Hepatocyte (in vitro differentiated cells): ENCODE measurements at regions not wholly inside any gene's neighbourhood (a gene's known extent, or its start where the extent isn't known, plus 50 kb on each side); places are given as distances from the start of the nearest gene placed in this dataset.

ENCODE experiments used
- CTCF ChIP-seq: fragments of 200-600 bp; sonication (generic); IDR thresholded peaks from 2 replicates; pipeline ENCODE4 v1.5.1; 2016; ENCODE audit warnings: antibody characterized with exemption, mild to moderate bottlenecking; ENCODE audit not compliant: poor library complexity
- EZH2 ChIP-seq: fragments of 200-600 bp; sonication (generic); IDR thresholded peaks from 2 replicates; pipeline ENCODE4 v1.6.1; 2016; ENCODE audit warnings: antibody characterized with exemption, mild to moderate bottlenecking, borderline replicate concordance

GRCh38 chr3:65148687-65149086 lies 460.9 kb upstream of the ADAMTS9 start:
- TF ChIP-seq CTCF (no peak), EZH2 (no peak)
